ENCODE measurements at regions not wholly inside any gene's neighbourhood (a gene's known extent, or its start where the extent isn't known, plus 50 kb on each side); places are given as distances from the start of the nearest gene placed in this dataset.

GRCh38 chr9:90001747-90002146, 396.9 kb downstream of the GADD45G start:
- H3K36me3 ChIP-seq (ENCODE audit: control insufficient read depth in 1 of 2, insufficient read depth in 2 of 2, low read length in 1 of 2): no peaks in the 10 kb centered on the region
- no peak overlapping the region for H3K27ac ChIP-seq (ENCODE audit: low read depth in 1 of 2, low read length in 2 of 2)
- intact Hi-C loops (cut with DNase I): loop anchor here (2.0 to 10.0 kb wide), 4 partner anchors 59 to 1193 kb away; partner anchors contain the start of gene GADD45G (in 2 of the 2)
- H3K27me3 ChIP-seq (ENCODE audit: control insufficient read depth in 1 of 2, insufficient read depth in 2 of 2, low read length in 1 of 2): no peaks in the 10 kb centered on the region
- peaks cover 8 to 10% of the 10 kb centered on the region in 2 donors for H3K4me1 ChIP-seq (ENCODE audit: control insufficient read depth in 1 of 2, insufficient read depth in 2 of 2, low read length in 2 of 2)
- DNase-seq: no peak
- H3K9me3 ChIP-seq (ENCODE audit: control insufficient read depth, low read length): peaks cover 3% of the 10 kb centered on the region
- ATAC-seq (ENCODE audit: low FRiP score): no peak
- WGBS, 2 donors: 61 to 65% methylated on average over 7 of the region's 7 CpGs
- no peak overlapping the region for H3K4me3 ChIP-seq (ENCODE audit: low read length in 2 of 2)

- ATAC-seq (ENCODE audit: low FRiP score) (peak; percentile 66), DNase-seq (peak in 1 of 2 donors; percentile 70)
- Histone ChIP-seq H3K4me3 (ENCODE audit: low read length in 2 of 2) (no peak overlapping the region), H3K4me1 (ENCODE audit: control insufficient read depth in 1 of 2, insufficient read depth in 2 of 2, low read length in 2 of 2) (peaks cover 8 to 12% of the 10 kb centered on the region in 2 donors), H3K36me3 (ENCODE audit: control insufficient read depth in 1 of 2, insufficient read depth in 2 of 2, low read length in 1 of 2) (no peaks in the 10 kb centered on the region), H3K27ac (ENCODE audit: low read depth in 1 of 2, low read length in 2 of 2) (peak overlapping the region in 1 of 2 donors; percentile 85), H3K9me3 (ENCODE audit: control insufficient read depth, low read length) (peaks cover 3% of the 10 kb centered on the region), H3K27me3 (ENCODE audit: control insufficient read depth in 1 of 2, insufficient read depth in 2 of 2, low read length in 1 of 2) (no peaks in the 10 kb centered on the region)
- 2 to 6% methylated on average over 9 of the region's 9 CpGs for WGBS, 2 donors
- intact Hi-C loops (cut with DNase I): loop anchor here (2.0 to 10.0 kb wide), 4 partner anchors 60 to 1192 kb away; partner anchors contain the start of gene GADD45G (in 2 of the 2)
Measured at GRCh38 chr9:90002397-90003271, 397.8 kb downstream of the GADD45G start.

- WGBS, 2 donors: 99 to 100% methylated on average over 3 of the region's 3 CpGs
- Histone ChIP-seq H3K27ac (ENCODE audit: low read depth in 1 of 2, low read length in 2 of 2) (no peak overlapping the region), H3K27me3 (ENCODE audit: control insufficient read depth in 1 of 2, insufficient read depth in 2 of 2, low read length in 1 of 2) (no peaks in the 10 kb centered on the region), H3K9me3 (ENCODE audit: control insufficient read depth, low read length) (peaks cover 3% of the 10 kb centered on the region), H3K4me1 (ENCODE audit: control insufficient read depth in 1 of 2, insufficient read depth in 2 of 2, low read length in 2 of 2) (peaks cover 8 to 9% of the 10 kb centered on the region in 2 donors), H3K36me3 (ENCODE audit: control insufficient read depth in 1 of 2, insufficient read depth in 2 of 2, low read length in 1 of 2) (no peaks in the 10 kb centered on the region), H3K4me3 (ENCODE audit: low read length in 2 of 2) (no peak overlapping the region)
- DNase-seq: no peak
- intact Hi-C loops (cut with DNase I): loop anchor here (10.0 kb wide), 2 partner anchors 401 to 1189 kb away; partner anchors contain the start of gene GADD45G (in 1 of the 2)
- ATAC-seq (ENCODE audit: low FRiP score): no peak
Measured at GRCh38 chr9:90005388-90005787, 400.6 kb downstream of the GADD45G start.

GRCh38 chr9:90007516-90008440, 403.0 kb downstream of the GADD45G start:
- H3K27me3 ChIP-seq (ENCODE audit: control insufficient read depth in 1 of 2, insufficient read depth in 2 of 2, low read length in 1 of 2): no peaks in the 10 kb centered on the region
- DNase-seq (no peak), ATAC-seq (ENCODE audit: low FRiP score) (no peak)
- H3K27ac ChIP-seq (ENCODE audit: low read depth in 1 of 2, low read length in 2 of 2): peak overlapping the region in 1 of 2 donors; percentile 53
- no peaks in the 10 kb centered on the region for H3K36me3 ChIP-seq (ENCODE audit: control insufficient read depth in 1 of 2, insufficient read depth in 2 of 2, low read length in 1 of 2)
- WGBS, 2 donors: 79% methylated on average over 11 of the region's 11 CpGs
- peaks cover 3% of the 10 kb centered on the region for H3K9me3 ChIP-seq (ENCODE audit: control insufficient read depth, low read length)
- intact Hi-C loops (cut with DNase I): loop anchor here (10.0 kb wide), 2 partner anchors 403 to 1187 kb away; partner anchors contain the start of gene GADD45G (in 1 of the 2)
- no peak overlapping the region for H3K4me3 ChIP-seq (ENCODE audit: low read length in 2 of 2)
- H3K4me1 ChIP-seq (ENCODE audit: control insufficient read depth in 1 of 2, insufficient read depth in 2 of 2, low read length in 2 of 2): peaks cover under 1 to 4% of the 10 kb centered on the region in 2 donors

- ATAC-seq (ENCODE audit: low FRiP score) (no peak), DNase-seq (peak in 1 of 2 donors; percentile 57)
- no peak overlapping the region for H3K27ac ChIP-seq (ENCODE audit: low read depth in 1 of 2, low read length in 2 of 2)
- H3K4me3 ChIP-seq (ENCODE audit: low read length in 2 of 2): no peak overlapping the region
- peaks cover 3% of the 10 kb centered on the region for H3K9me3 ChIP-seq (ENCODE audit: control insufficient read depth, low read length)
- intact Hi-C loops (cut with DNase I): loop anchor here (10.0 kb wide), 2 partner anchors 405 to 1185 kb away; partner anchors contain the start of gene GADD45G (in 1 of the 2)
- 93% methylated on average over 4 of the region's 4 CpGs for WGBS, 2 donors
- H3K36me3 ChIP-seq (ENCODE audit: control insufficient read depth in 1 of 2, insufficient read depth in 2 of 2, low read length in 1 of 2): no peaks in the 10 kb centered on the region
- H3K4me1 ChIP-seq (ENCODE audit: control insufficient read depth in 1 of 2, insufficient read depth in 2 of 2, low read length in 2 of 2): peaks cover 0 to 3% of the 10 kb centered on the region in 2 donors
- H3K27me3 ChIP-seq (ENCODE audit: control insufficient read depth in 1 of 2, insufficient read depth in 2 of 2, low read length in 1 of 2): no peaks in the 10 kb centered on the region
Measured at GRCh38 chr9:90009447-90009846, 404.6 kb downstream of the GADD45G start.

- WGBS, 2 donors: 97% methylated on average over 11 of the region's 11 CpGs
- ATAC-seq (ENCODE audit: low FRiP score): no peak
Measured at GRCh38 chr9:90010793-90011192, 406.0 kb downstream of the GADD45G start.

GRCh38 chr9:90012949-90013348, 408.1 kb downstream of the GADD45G start:
- DNase-seq (no peak), ATAC-seq (ENCODE audit: low FRiP score) (no peak)
- Histone ChIP-seq H3K9me3 (ENCODE audit: control insufficient read depth, low read length) (no peaks in the 10 kb centered on the region), H3K4me1 (ENCODE audit: control insufficient read depth in 1 of 2, insufficient read depth in 2 of 2, low read length in 2 of 2) (no peaks in the 10 kb centered on the region), H3K36me3 (ENCODE audit: control insufficient read depth in 1 of 2, insufficient read depth in 2 of 2, low read length in 1 of 2) (no peaks in the 10 kb centered on the region), H3K27me3 (ENCODE audit: control insufficient read depth in 1 of 2, insufficient read depth in 2 of 2, low read length in 1 of 2) (no peaks in the 10 kb centered on the region), H3K27ac (ENCODE audit: low read depth in 1 of 2, low read length in 2 of 2) (no peak overlapping the region), H3K4me3 (ENCODE audit: low read length in 2 of 2) (no peak overlapping the region)
- intact Hi-C loops (cut with DNase I): no loop called here
- 42 to 56% methylated on average over 1 of the region's 1 CpG for WGBS, 2 donors

More at GRCh38 chr9:90010793-90011192, 406.0 kb downstream of the GADD45G start:
- peaks cover 0 to 3% of the 10 kb centered on the region in 2 donors for H3K4me1 ChIP-seq (ENCODE audit: control insufficient read depth in 1 of 2, insufficient read depth in 2 of 2, low read length in 2 of 2)
- H3K27me3 ChIP-seq (ENCODE audit: control insufficient read depth in 1 of 2, insufficient read depth in 2 of 2, low read length in 1 of 2): no peaks in the 10 kb centered on the region
- intact Hi-C loops (cut with DNase I): no loop called here
- no peak overlapping the region for H3K4me3 ChIP-seq (ENCODE audit: low read length in 2 of 2)
- no peak overlapping the region for H3K27ac ChIP-seq (ENCODE audit: low read depth in 1 of 2, low read length in 2 of 2)
- DNase-seq: no peak
- no peaks in the 10 kb centered on the region for H3K36me3 ChIP-seq (ENCODE audit: control insufficient read depth in 1 of 2, insufficient read depth in 2 of 2, low read length in 1 of 2)
- H3K9me3 ChIP-seq (ENCODE audit: control insufficient read depth, low read length): no peaks in the 10 kb centered on the region

- no peak overlapping the region for H3K4me3 ChIP-seq (ENCODE audit: low read length in 2 of 2)
- H3K4me1 ChIP-seq (ENCODE audit: control insufficient read depth in 1 of 2, insufficient read depth in 2 of 2, low read length in 2 of 2): no peaks in the 10 kb centered on the region
- no peaks in the 10 kb centered on the region for H3K36me3 ChIP-seq (ENCODE audit: control insufficient read depth in 1 of 2, insufficient read depth in 2 of 2, low read length in 1 of 2)
- WGBS, 2 donors: 94% methylated on average over 8 of the region's 8 CpGs
- ATAC-seq (ENCODE audit: low FRiP score) (no peak), DNase-seq (no peak)
- H3K27ac ChIP-seq (ENCODE audit: low read depth in 1 of 2, low read length in 2 of 2): no peak overlapping the region
- H3K27me3 ChIP-seq (ENCODE audit: control insufficient read depth in 1 of 2, insufficient read depth in 2 of 2, low read length in 1 of 2): no peaks in the 10 kb centered on the region
- intact Hi-C loops (cut with DNase I): no loop called here
- H3K9me3 ChIP-seq (ENCODE audit: control insufficient read depth, low read length): no peaks in the 10 kb centered on the region
Measured at GRCh38 chr9:90013778-90014177, 409.0 kb downstream of the GADD45G start.
